ELF-1 (cell line): ENCODE measurements at regions not wholly inside any gene's neighbourhood (a gene's known extent, or its start where the extent isn't known, plus 50 kb on each side); places are given as distances from the start of the nearest gene placed in this dataset.
"Not testable (repeated sequence)": the region's sequence is repeated elsewhere in the genome, so short reads cannot be mapped to it uniquely, and the experiment has no call there.

Experiments
- DNase-seq: peaks from one replicate; pipeline ENCODE4 v3.0.0-alpha.2; 2016; ENCODE audit warnings: low read depth, low spot score

- no peak for DNase-seq
Observed at GRCh38 chr6:167689751-167690150, 137.0 kb upstream of the AFDN start.

- DNase-seq, result not testable (repeated sequence)
Observed at GRCh38 chr6:167690167-167690922, 136.4 kb upstream of the AFDN start.

- no peak for DNase-seq
Observed at GRCh38 chr6:167690931-167691330, 135.8 kb upstream of the AFDN start.

- no peak for DNase-seq
Observed at GRCh38 chr6:167691533-167692312, 135.0 kb upstream of the AFDN start.

GRCh38 chr6:167693478-167693877 lies 133.2 kb upstream of the AFDN start:
- DNase-seq, result not testable (repeated sequence)

- peak; percentile 51 for DNase-seq
Observed at GRCh38 chr6:167695831-167696230, 130.9 kb upstream of the AFDN start.

GRCh38 chr6:167696296-167696695 lies 130.4 kb upstream of the AFDN start:
- no peak for DNase-seq

GRCh38 chr6:167697316-167697715 lies 129.4 kb upstream of the AFDN start:
- DNase-seq, result peak; percentile 44

GRCh38 chr6:167698540-167698939 lies 128.2 kb upstream of the AFDN start:
- DNase-seq, result no peak

GRCh38 chr6:167699141-167699931 lies 127.4 kb upstream of the AFDN start:
- no peak for DNase-seq

GRCh38 chr6:167700199-167700598 lies 126.5 kb upstream of the AFDN start:
- DNase-seq, result no peak

- DNase-seq, result no peak
Observed at GRCh38 chr6:167701010-167701409, 125.7 kb upstream of the AFDN start.

- DNase-seq, result no peak
Observed at GRCh38 chr6:167702241-167702827, 124.4 kb upstream of the AFDN start.

GRCh38 chr6:167703347-167703746 lies 123.4 kb upstream of the AFDN start:
- no peak for DNase-seq

GRCh38 chr6:167703781-167704180 lies 122.9 kb upstream of the AFDN start:
- no peak for DNase-seq

- no peak for DNase-seq
Observed at GRCh38 chr6:167704396-167704901, 122.3 kb upstream of the AFDN start.

GRCh38 chr6:167705211-167705750 lies 121.4 kb upstream of the AFDN start:
- DNase-seq, result no peak

- DNase-seq, result no peak
Observed at GRCh38 chr6:167706313-167707109, 120.2 kb upstream of the AFDN start.

GRCh38 chr6:167707686-167708500 lies 118.8 kb upstream of the AFDN start:
- DNase-seq, result no peak
